Uterus (tissue), 3 donors: ENCODE measurements at regions not wholly inside any gene's neighbourhood (a gene's known extent, or its start where the extent isn't known, plus 50 kb on each side); places are given as distances from the start of the nearest gene placed in this dataset.

Source experiments
- DNase-seq, 2 donors: peaks; one replicate each; pipeline ENCODE4 v3.0.0-alpha.2; 2019 to 2020
- H3K27ac ChIP-seq, 2 donors: fragments of 200-600 bp; sonication (generic); 1 replicate in 1 of 2; 2 replicates in 1 of 2; pipeline ENCODE4 v1.5.1; 2016 to 2018
- H3K27me3 ChIP-seq, 2 donors: fragments of 200-600 bp; sonication (generic); one replicate each; pipeline ENCODE4 v1.5.1; 2018 to 2019; ENCODE audit warnings: control low read depth in 1 of 2
- H3K36me3 ChIP-seq, 2 donors: fragments of 200-600 bp; sonication (generic); one replicate each; pipeline ENCODE4 v1.5.1; 2019; ENCODE audit warnings: control low read depth in 1 of 2
- H3K4me1 ChIP-seq, 2 donors: fragments of 200-600 bp; sonication (generic); one replicate each; pipeline ENCODE4 v1.5.1; 2018 to 2019; ENCODE audit warnings: control low read depth in 1 of 2
- H3K4me3 ChIP-seq, 2 donors: fragments of 200-600 bp; sonication (generic); 1 replicate in 1 of 2; 2 replicates in 1 of 2; pipeline ENCODE4 v1.5.1; 2018 to 2019; ENCODE audit warnings: mild to moderate bottlenecking in 1 of 2
- H3K9me3 ChIP-seq, 2 donors: fragments of 200-600 bp; sonication (generic); one replicate each; pipeline ENCODE4 v1.5.1; 2019; ENCODE audit warnings: control low read depth in 1 of 2
- POLR2A ChIP-seq, 2 donors: fragments of 450-650 bp; IDR thresholded peaks; one replicate each; pipeline ENCODE4 v1.6.1; 2016; ENCODE audit warnings: antibody characterized with exemption in 2 of 2, mild to moderate bottlenecking in 1 of 2, moderate library complexity in 1 of 2
- intact Hi-C: fragments of 100-400 bp; cut with DNase I; formaldehyde crosslinking; loops from one replicate; pipeline ENCODE4 v1.15.1; 2023; ENCODE audit warnings: low total_unique reads
- TF ChIP-seq, protein P1 (sequence below), 4 experiments: fragments of 200-600 bp in 2 of 4; fragments of 450-650 bp in 2 of 4; sonication (generic) in 2 of 4; IDR thresholded peaks; one replicate each; pipeline ENCODE4 v1.5.1; 2016 to 2019; ENCODE audit warnings: antibody characterized with exemption in 4 of 4, mild to moderate bottlenecking in 2 of 4, moderate library complexity in 1 of 4
- donor health status: DM: yes; HTN: yes; CAD: no.

DNA sequence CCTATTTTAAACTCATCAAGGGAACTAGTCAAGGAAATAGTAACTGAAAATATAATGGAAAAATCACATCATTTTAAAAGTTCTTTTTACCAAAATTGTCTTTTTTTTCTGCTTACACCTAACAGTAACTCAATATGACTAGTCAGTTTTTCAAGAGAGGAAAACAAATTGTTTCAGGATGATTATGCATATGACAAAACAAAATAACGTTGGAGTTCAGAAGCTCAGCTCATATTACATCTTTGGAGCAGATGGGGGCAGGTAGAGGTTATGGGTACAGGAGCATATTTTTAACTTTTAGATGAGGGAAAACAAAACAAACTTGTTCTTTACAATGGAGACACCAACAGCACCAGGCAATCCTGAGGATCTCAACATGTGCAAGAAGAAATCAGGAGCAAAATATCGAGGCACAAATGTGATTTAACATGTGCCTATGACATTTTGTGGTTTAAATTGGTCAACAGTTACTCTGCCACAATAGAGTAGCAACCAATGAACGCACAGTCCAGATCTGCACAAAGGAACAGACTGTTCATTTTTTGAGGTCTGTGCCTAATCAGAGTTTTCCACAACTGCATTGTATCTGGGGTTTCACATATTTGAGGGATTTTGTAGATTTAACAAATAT lies 659.0 kb downstream of the ANXA1 start:
- TF ChIP-seq POLR2A (IDR thresholded peaks at IDR 0.05): no peak
- TF ChIP-seq, protein P1, sequence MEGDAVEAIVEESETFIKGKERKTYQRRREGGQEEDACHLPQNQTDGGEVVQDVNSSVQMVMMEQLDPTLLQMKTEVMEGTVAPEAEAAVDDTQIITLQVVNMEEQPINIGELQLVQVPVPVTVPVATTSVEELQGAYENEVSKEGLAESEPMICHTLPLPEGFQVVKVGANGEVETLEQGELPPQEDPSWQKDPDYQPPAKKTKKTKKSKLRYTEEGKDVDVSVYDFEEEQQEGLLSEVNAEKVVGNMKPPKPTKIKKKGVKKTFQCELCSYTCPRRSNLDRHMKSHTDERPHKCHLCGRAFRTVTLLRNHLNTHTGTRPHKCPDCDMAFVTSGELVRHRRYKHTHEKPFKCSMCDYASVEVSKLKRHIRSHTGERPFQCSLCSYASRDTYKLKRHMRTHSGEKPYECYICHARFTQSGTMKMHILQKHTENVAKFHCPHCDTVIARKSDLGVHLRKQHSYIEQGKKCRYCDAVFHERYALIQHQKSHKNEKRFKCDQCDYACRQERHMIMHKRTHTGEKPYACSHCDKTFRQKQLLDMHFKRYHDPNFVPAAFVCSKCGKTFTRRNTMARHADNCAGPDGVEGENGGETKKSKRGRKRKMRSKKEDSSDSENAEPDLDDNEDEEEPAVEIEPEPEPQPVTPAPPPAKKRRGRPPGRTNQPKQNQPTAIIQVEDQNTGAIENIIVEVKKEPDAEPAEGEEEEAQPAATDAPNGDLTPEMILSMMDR (IDR thresholded peaks at IDR 0.05): no peak
- Histone ChIP-seq H3K27ac (no peak overlapping the region), H3K4me1 (no peaks in the 10 kb centered on the region), H3K36me3 (no peaks in the 10 kb centered on the region), H3K4me3 (no peak overlapping the region), H3K9me3 (no peaks in the 10 kb centered on the region), H3K27me3 (no peaks in the 10 kb centered on the region)
- intact Hi-C loops: no loop called here
- no peak for DNase-seq

DNA sequence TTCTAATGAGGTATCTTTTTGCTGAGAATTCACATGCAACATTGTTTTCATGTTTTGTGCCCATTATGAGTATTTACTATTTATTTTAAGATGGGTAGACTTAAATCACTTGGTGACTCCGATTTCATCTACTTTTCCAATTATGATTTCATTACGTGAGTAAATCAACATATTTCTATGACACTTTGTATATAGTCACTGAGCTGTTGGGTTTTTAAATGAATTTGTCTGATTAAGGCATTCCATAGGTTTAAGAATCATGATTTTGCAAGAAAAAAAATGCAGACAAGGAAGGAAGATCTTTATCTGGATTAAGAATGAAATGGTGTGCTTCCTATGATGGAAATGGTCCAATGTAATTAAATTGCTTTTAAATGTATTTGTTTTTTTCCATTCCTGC lies 661.9 kb downstream of the ANXA1 start:
- intact Hi-C loops: no loop called here
- Histone ChIP-seq H3K27ac (no peak overlapping the region), H3K4me3 (no peak overlapping the region), H3K9me3 (no peaks in the 10 kb centered on the region), H3K36me3 (no peaks in the 10 kb centered on the region), H3K27me3 (no peaks in the 10 kb centered on the region), H3K4me1 (no peaks in the 10 kb centered on the region)
- DNase-seq: no peak
- no peak for TF ChIP-seq POLR2A (IDR thresholded peaks at IDR 0.05)
- TF ChIP-seq, protein P1 (IDR thresholded peaks at IDR 0.05): no peak

DNA sequence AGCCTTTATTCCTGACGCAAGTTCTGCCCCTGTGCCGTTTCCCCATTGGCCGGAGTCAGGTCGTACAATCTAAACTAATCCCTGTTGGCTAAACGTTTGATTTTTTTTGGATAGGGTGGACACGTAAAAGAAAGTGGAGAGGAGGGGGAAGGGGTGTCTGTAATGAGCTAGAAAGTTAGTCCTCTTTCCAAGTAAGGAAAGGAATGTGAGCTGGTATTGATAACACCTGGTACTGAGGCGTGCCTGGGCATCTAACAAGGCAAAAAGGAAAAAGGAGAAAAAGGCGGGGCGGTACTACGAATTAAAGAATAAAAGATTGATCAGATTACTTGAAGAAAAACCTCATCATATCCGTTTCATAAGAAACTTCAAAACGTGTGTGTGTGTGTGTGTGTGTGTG lies 665.2 kb downstream of the ANXA1 start:
- Histone ChIP-seq H3K4me1 (no peaks in the 10 kb centered on the region), H3K4me3 (no peak overlapping the region), H3K9me3 (no peaks in the 10 kb centered on the region), H3K27me3 (no peaks in the 10 kb centered on the region), H3K27ac (no peak overlapping the region), H3K36me3 (no peaks in the 10 kb centered on the region)
- TF ChIP-seq POLR2A (IDR thresholded peaks at IDR 0.05): no peak
- TF ChIP-seq, protein P1 (IDR thresholded peaks at IDR 0.05): no peak
- intact Hi-C loops: no loop called here
- DNase-seq: no peak

DNA sequence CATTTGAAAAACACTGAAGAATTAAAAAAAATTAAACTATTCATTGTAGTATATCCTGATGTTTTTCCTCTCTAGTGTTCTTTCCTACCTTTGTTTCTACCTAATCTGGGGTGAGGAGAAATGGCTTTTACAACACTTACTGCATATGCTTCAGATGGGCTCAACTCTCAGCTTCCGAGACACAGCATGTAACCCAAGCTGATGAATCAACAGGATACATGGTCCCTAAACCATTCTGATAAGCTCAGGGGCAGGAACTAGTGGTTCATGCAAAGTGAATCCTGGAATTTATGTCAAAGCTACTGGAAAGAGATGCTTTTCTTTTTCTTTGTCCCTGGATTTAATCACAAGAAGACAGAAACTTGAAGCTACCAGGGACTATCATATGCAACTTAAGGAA lies 672.5 kb upstream of the RORB start:
- no peak for DNase-seq
- intact Hi-C loops: no loop called here
- no peak for TF ChIP-seq POLR2A (IDR thresholded peaks at IDR 0.05)
- TF ChIP-seq, protein P1 (IDR thresholded peaks at IDR 0.05): no peak
- H3K4me3 ChIP-seq: no peak overlapping the region
- H3K36me3 ChIP-seq: no peaks in the 10 kb centered on the region
- H3K9me3 ChIP-seq: no peaks in the 10 kb centered on the region
- H3K4me1 ChIP-seq: no peaks in the 10 kb centered on the region
- H3K27ac ChIP-seq: no peak overlapping the region
- H3K27me3 ChIP-seq: no peaks in the 10 kb centered on the region

DNA sequence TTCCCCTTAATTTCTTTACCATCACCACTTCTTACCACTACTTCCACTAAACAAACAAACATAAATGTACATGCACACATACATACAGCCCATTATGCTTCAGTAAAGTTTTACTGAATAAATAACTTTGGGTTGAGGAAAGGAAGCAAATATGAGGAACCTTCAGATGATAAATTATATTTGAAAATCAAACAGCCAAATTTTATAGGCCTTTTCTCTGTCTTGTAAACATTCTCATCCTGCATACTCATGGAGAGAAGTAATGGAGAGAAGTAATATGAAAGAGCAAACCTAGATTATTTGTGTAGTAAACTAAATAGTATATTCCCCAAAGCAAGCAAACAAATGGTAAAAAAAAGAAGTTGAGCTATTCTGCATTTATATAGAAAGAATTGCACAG lies 658.3 kb upstream of the RORB start:
- Histone ChIP-seq H3K4me1 (no peaks in the 10 kb centered on the region), H3K27ac (no peak overlapping the region), H3K27me3 (no peaks in the 10 kb centered on the region), H3K36me3 (no peaks in the 10 kb centered on the region), H3K9me3 (no peaks in the 10 kb centered on the region), H3K4me3 (no peak overlapping the region)
- no peak for DNase-seq
- TF ChIP-seq POLR2A (IDR thresholded peaks at IDR 0.05): no peak
- TF ChIP-seq, protein P1 (IDR thresholded peaks at IDR 0.05): no peak
- intact Hi-C loops: no loop called here
